HCT116 (cell line): ENCODE measurements at regions not wholly inside any gene's neighbourhood (a gene's known extent, or its start where the extent isn't known, plus 50 kb on each side); places are given as distances from the start of the nearest gene placed in this dataset.

ENCODE experiments used
- ATAC-seq: fragments of 200-7000 bp; cut with Tn5 transposase; 2 replicates; pipeline ENCODE4 v1.9.1; 2020; ENCODE audit warnings: mild to moderate bottlenecking, moderate library complexity
- BruUV-seq: library from RNA; stranded (reverse); fragments of 400-500 nt; replicated peaks from 2 replicates; lab custom pipeline; 2021; lab: Mats Ljungman, UMichigan
- CTCF ChIA-PET: fragments of 300-600 bp; sonication (Branson Sonifier 250); formaldehyde crosslinking; loops from one replicate; lab custom pipeline; 2021; ENCODE audit warnings: antibody characterized with exemption; lab: Charles Lee
- POLR2A ChIA-PET: fragments of 300-600, 350-600 bp; sonication (Branson Sonifier 250); formaldehyde crosslinking; loops from one replicate; lab custom pipeline; 2021; ENCODE audit warnings: antibody characterized with exemption; lab: Charles Lee
- RAD21 ChIA-PET, 2 experiments: fragments of 300-600 bp; sonication (Branson Sonifier 250); formaldehyde crosslinking; loops; one replicate each; lab custom pipeline; 2023; ENCODE audit warnings: low total read pairs in 2 of 2; ENCODE audit not compliant: uncharacterized antibody in 2 of 2, unreplicated experiment in 2 of 2, low non-redundant PET in 1 of 2; lab: Charles Lee
- DNase-seq: peaks from one replicate; pipeline ENCODE4 v3.0.0-alpha.2; 2010; ENCODE audit warnings: low read depth, low spot score
- H2AFZ ChIP-seq: fragments of 200-600 bp; shearing (Covaris generic), sonication (generic); 2 replicates; pipeline ENCODE4 v1.6.1; 2017; ENCODE audit warnings: low read depth, mixed run types, mixed read lengths, antibody characterized with exemption, low read length; ENCODE audit not compliant: poor library complexity, severe bottlenecking
- H3K27ac ChIP-seq: 2 replicates; pipeline ENCODE4 v1.5.1; 2012; ENCODE audit warnings: low read depth, low read length
- H3K27me3 ChIP-seq: fragments of 200-600 bp; sonication (generic); 2 replicates; pipeline ENCODE4 v1.6.1; 2016; ENCODE audit warnings: mixed run types, low read length, mixed read lengths; ENCODE audit not compliant: insufficient read depth
- H3K36me3 ChIP-seq, 2 experiments: fragments of 200-500 bp in 1 of 2; fragments of 200-600 bp in 1 of 2; sonication (Bioruptor generic) in 1 of 2; sonication (generic) in 1 of 2; 2 replicates each; pipeline versions ENCODE4 v1.5.1 to v1.6.1; 2014 to 2016; ENCODE audit warnings: low read length in 2 of 2, inconsistent platforms in 1 of 2, mixed read lengths in 1 of 2, mixed run types in 1 of 2; ENCODE audit not compliant: insufficient read depth in 2 of 2, control insufficient read depth in 1 of 2
- H3K4me1 ChIP-seq, 2 experiments: fragments of 200-600 bp in 1 of 2; sonication (generic) in 1 of 2; 2 replicates each; pipeline versions ENCODE4 v1.5.1 to v1.6.1; 2012 to 2017; ENCODE audit warnings: low read length in 2 of 2, inconsistent platforms in 1 of 2, mild to moderate bottlenecking in 1 of 2, mixed read lengths in 1 of 2, mixed run types in 1 of 2, moderate library complexity in 1 of 2; ENCODE audit not compliant: insufficient read depth in 2 of 2, control insufficient read depth in 1 of 2
- H3K4me2 ChIP-seq: fragments of 200-600 bp; sonication (generic); 2 replicates; pipeline ENCODE4 v1.6.1; 2017; ENCODE audit warnings: mixed run types, low read length, mixed read lengths
- H3K4me3 ChIP-seq, 2 experiments: fragments of 200-600 bp in 1 of 2; sonication (generic) in 1 of 2; replicated peaks in 1 of 2; 2 replicates each; pipeline ENCODE4 v1.5.1; 2011 to 2016; ENCODE audit warnings: low read length in 2 of 2, control low read depth in 1 of 2, low read depth in 1 of 2, mild to moderate bottlenecking in 1 of 2, mixed read lengths in 1 of 2, mixed run types in 1 of 2
- H3K79me2 ChIP-seq: fragments of 200-600 bp; sonication (generic); 2 replicates; pipeline ENCODE4 v1.6.1; 2017; ENCODE audit warnings: mild to moderate bottlenecking, mixed run types, low read length, moderate library complexity, mixed read lengths; ENCODE audit not compliant: insufficient read depth
- H3K9ac ChIP-seq: fragments of 200-600 bp; sonication (generic); 2 replicates; pipeline ENCODE4 v1.6.1; 2016; ENCODE audit warnings: low read length, mixed read lengths
- H3K9me2 ChIP-seq: fragments of 200-600 bp; sonication (generic), shearing (Covaris generic); 2 replicates; pipeline ENCODE4 v1.6.1; 2017; ENCODE audit warnings: mixed run types, mild to moderate bottlenecking, moderate library complexity; ENCODE audit not compliant: insufficient read depth
- H3K9me3 ChIP-seq, 2 experiments: fragments of 200-500 bp in 1 of 2; fragments of 200-600 bp in 1 of 2; sonication (Bioruptor generic) in 1 of 2; sonication (generic) in 1 of 2; 2 replicates each; pipeline ENCODE4 v1.6.1; 2014 to 2017; ENCODE audit warnings: low read length in 2 of 2, mixed read lengths in 2 of 2, inconsistent platforms in 1 of 2, low read depth in 1 of 2, mild to moderate bottlenecking in 1 of 2, mixed run types in 1 of 2, moderate library complexity in 1 of 2; ENCODE audit not compliant: control insufficient read depth in 1 of 2, insufficient read depth in 1 of 2
- H4K20me1 ChIP-seq: fragments of 200-600 bp; sonication (generic), shearing (Covaris generic); 2 replicates; pipeline ENCODE4 v1.6.1; 2017; ENCODE audit warnings: mixed run types, mild to moderate bottlenecking, moderate library complexity; ENCODE audit not compliant: insufficient read depth
- CBX3 ChIP-seq: IDR thresholded peaks from 2 replicates; pipeline ENCODE4 v1.6.1; 2012; ENCODE audit warnings: low read depth
- CEBPB ChIP-seq: IDR thresholded peaks from 2 replicates; pipeline ENCODE4 v1.6.1; 2012; ENCODE audit warnings: low read depth
- ELF1 ChIP-seq: IDR thresholded peaks from 2 replicates; pipeline ENCODE4 v1.6.1; 2012; ENCODE audit warnings: low read depth, borderline replicate concordance
- EZH2phosphoT487 ChIP-seq: fragments of 200-600 bp; IDR thresholded peaks from 2 replicates; pipeline ENCODE4 v1.6.1; 2018; ENCODE audit warnings: antibody characterized with exemption, borderline replicate concordance
- FOSL1 ChIP-seq: IDR thresholded peaks from 2 replicates; pipeline ENCODE4 v1.6.1; 2012; ENCODE audit warnings: low read depth
- SRF ChIP-seq: IDR thresholded peaks from 2 replicates; pipeline ENCODE4 v1.6.1; 2012; ENCODE audit warnings: low read depth
- TCF7L2 ChIP-seq: IDR thresholded peaks from 2 replicates; pipeline ENCODE4 v1.7.0; 2011; ENCODE audit warnings: borderline replicate concordance, inconsistent platforms; ENCODE audit not compliant: insufficient read depth, insufficient read length; ENCODE audit errors: extremely low read depth
- ZBTB33 ChIP-seq: IDR thresholded peaks from 2 replicates; pipeline ENCODE4 v1.6.1; 2011; ENCODE audit warnings: mild to moderate bottlenecking, low read length, moderate library complexity; ENCODE audit not compliant: insufficient replicate concordance; ENCODE audit errors: extremely low read depth
- ZFX ChIP-seq: fragments of 450-650 bp; IDR thresholded peaks from 2 replicates; pipeline ENCODE4 v1.6.1; 2017
- intact Hi-C: fragments of 100-400 bp; cut with micrococcal nuclease; formaldehyde crosslinking; loops from 2 replicates; pipeline ENCODE4 v1.10.0; 2022
- TF ChIP-seq, protein P1 (sequence below): IDR thresholded peaks from 2 replicates; pipeline ENCODE4 v1.6.1; 2012; ENCODE audit warnings: low read depth
- TF ChIP-seq, protein P2 (sequence below): IDR thresholded peaks from 2 replicates; pipeline ENCODE4 v1.6.1; 2012

DNA sequence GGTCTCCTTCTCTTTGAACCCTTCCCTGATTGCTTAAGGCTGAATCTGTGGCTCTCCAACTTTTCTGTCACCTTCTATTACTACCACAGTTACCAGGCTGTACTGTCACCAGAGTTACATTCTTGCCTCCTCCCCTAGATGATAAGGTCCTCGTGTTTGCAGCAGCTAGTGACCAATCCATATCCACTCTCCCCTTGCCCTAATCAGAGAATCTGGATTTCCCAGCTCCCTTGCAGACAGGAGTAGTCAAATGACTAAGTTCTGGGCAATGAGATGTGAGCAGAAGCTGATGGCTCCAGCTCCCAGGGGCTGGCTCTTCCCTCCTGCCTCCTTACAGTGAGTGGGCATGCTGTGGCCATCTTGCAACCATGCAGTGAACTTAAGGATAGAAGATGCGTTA lies 95.4 kb upstream of the VGLL4 start (continued):
- no peak for TF ChIP-seq ZBTB33

GRCh38 chr3:11737742-11738141 lies 94.0 kb upstream of the VGLL4 start:
- no peaks in the 10 kb centered on the region for H3K4me1 ChIP-seq
- ATAC-seq (no peak), DNase-seq (no peak)
- no peak overlapping the region for H3K27ac ChIP-seq
- RAD21 ChIA-PET: no interaction called here
- TF ChIP-seq FOSL1 (no peak), TCF7L2 (no peak), EZH2phosphoT487 (no peak), ZBTB33 (no peak), CBX3 (no peak), SRF (no peak), ELF1 (no peak), ZFX (no peak), CEBPB (no peak)
- TF ChIP-seq, protein P1, sequence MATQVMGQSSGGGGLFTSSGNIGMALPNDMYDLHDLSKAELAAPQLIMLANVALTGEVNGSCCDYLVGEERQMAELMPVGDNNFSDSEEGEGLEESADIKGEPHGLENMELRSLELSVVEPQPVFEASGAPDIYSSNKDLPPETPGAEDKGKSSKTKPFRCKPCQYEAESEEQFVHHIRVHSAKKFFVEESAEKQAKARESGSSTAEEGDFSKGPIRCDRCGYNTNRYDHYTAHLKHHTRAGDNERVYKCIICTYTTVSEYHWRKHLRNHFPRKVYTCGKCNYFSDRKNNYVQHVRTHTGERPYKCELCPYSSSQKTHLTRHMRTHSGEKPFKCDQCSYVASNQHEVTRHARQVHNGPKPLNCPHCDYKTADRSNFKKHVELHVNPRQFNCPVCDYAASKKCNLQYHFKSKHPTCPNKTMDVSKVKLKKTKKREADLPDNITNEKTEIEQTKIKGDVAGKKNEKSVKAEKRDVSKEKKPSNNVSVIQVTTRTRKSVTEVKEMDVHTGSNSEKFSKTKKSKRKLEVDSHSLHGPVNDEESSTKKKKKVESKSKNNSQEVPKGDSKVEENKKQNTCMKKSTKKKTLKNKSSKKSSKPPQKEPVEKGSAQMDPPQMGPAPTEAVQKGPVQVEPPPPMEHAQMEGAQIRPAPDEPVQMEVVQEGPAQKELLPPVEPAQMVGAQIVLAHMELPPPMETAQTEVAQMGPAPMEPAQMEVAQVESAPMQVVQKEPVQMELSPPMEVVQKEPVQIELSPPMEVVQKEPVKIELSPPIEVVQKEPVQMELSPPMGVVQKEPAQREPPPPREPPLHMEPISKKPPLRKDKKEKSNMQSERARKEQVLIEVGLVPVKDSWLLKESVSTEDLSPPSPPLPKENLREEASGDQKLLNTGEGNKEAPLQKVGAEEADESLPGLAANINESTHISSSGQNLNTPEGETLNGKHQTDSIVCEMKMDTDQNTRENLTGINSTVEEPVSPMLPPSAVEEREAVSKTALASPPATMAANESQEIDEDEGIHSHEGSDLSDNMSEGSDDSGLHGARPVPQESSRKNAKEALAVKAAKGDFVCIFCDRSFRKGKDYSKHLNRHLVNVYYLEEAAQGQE: no peak
- TF ChIP-seq, protein P2, sequence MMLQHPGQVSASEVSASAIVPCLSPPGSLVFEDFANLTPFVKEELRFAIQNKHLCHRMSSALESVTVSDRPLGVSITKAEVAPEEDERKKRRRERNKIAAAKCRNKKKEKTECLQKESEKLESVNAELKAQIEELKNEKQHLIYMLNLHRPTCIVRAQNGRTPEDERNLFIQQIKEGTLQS: no peak
- POLR2A ChIA-PET: interaction anchor here (0.7 kb wide), 1 partner anchor 287 kb away, joined by 4 read pairs; no protein-coding TSS in a partner anchor
- CTCF ChIA-PET: no interaction called here
- BruUV-seq: no TSS peak
- no peaks in the 10 kb centered on the region for H3K9me2 ChIP-seq
- no peak overlapping the region for H3K4me2 ChIP-seq
- H3K9ac ChIP-seq: no peak overlapping the region
- no peaks in the 10 kb centered on the region for H3K79me2 ChIP-seq
- no peaks in the 10 kb centered on the region for H4K20me1 ChIP-seq
- no peak overlapping the region for H3K4me3 ChIP-seq
- no peak overlapping the region for H2AFZ ChIP-seq
- no peaks in the 10 kb centered on the region for H3K9me3 ChIP-seq
- H3K36me3 ChIP-seq: no peaks in the 10 kb centered on the region
- peaks cover 8% of the 10 kb centered on the region; the same call in 1 of the 2 replicates for H3K27me3 ChIP-seq
- intact Hi-C loops: no loop called here
